ENCODE measurements at regions not wholly inside any gene's neighbourhood (a gene's known extent, or its start where the extent isn't known, plus 50 kb on each side); places are given as distances from the start of the nearest gene placed in this dataset.

DNA sequence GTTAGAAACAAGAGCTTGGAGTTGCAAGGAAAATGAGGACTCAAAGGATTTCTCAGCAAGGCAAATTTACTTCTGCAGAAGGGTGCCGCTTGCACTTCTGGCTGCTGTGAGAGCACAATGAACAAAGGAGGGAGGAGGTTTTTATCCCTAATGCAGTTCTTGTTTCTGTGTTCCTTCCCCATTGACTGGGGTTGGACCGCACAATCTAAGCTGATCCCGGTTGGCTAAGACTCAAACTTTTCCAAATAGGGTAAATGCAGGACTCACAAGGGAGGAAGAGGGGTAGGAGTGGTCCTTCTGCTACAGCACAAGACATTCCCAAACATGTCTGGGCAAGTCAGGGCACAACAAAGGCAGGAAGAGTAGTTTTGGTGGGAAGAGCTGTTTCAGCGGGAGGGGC, 249.6 kb upstream of the MOCS1 start:
- H3K9me3 ChIP-seq, result no peaks in the 10 kb centered on the region
- H3K27ac ChIP-seq (ENCODE audit: low read depth in 2 of 2, low read length in 1 of 2), result no peak overlapping the region
- H3K79me2 ChIP-seq (ENCODE audit: insufficient read depth), result no peaks in the 10 kb centered on the region
- no peak overlapping the region for H3K9ac ChIP-seq
- TF ChIP-seq SMC3 (IDR thresholded peaks at IDR 0.05; ENCODE audit: low read depth, low read length), result no peak
- no peak for TF ChIP-seq RCOR1 (IDR thresholded peaks at IDR 0.05; ENCODE audit: low read length)
- TF ChIP-seq FOXM1 (IDR thresholded peaks at IDR 0.05; ENCODE audit: low read depth), result no peak
- TF ChIP-seq JUND (IDR thresholded peaks at IDR 0.05), result no peak
- TF ChIP-seq, protein P1, sequence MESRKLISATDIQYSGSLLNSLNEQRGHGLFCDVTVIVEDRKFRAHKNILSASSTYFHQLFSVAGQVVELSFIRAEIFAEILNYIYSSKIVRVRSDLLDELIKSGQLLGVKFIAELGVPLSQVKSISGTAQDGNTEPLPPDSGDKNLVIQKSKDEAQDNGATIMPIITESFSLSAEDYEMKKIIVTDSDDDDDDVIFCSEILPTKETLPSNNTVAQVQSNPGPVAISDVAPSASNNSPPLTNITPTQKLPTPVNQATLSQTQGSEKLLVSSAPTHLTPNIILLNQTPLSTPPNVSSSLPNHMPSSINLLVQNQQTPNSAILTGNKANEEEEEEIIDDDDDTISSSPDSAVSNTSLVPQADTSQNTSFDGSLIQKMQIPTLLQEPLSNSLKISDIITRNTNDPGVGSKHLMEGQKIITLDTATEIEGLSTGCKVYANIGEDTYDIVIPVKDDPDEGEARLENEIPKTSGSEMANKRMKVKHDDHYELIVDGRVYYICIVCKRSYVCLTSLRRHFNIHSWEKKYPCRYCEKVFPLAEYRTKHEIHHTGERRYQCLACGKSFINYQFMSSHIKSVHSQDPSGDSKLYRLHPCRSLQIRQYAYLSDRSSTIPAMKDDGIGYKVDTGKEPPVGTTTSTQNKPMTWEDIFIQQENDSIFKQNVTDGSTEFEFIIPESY (IDR thresholded peaks at IDR 0.05; ENCODE audit: borderline replicate concordance, low read depth), result no peak
- TF ChIP-seq RAD21 (IDR thresholded peaks at IDR 0.05; ENCODE audit: low read length), result no peak
- no peak for TF ChIP-seq FOSL2 (IDR thresholded peaks at IDR 0.05; ENCODE audit: borderline replicate concordance, low read depth)
- no peak for TF ChIP-seq NFIC (IDR thresholded peaks at IDR 0.05; ENCODE audit: borderline replicate concordance)
- 30% methylated on average over 4 of the region's 4 CpGs for WGBS (ENCODE audit: low lambda C conversion rate)
- no peaks in the 10 kb centered on the region for H3F3A ChIP-seq (replicated peaks; ENCODE audit: insufficient read depth)
- H3K36me3 ChIP-seq (replicated peaks in 1 of 2; ENCODE audit: control insufficient read depth in 1 of 2, insufficient read depth in 2 of 2, low read length in 1 of 2), result no peaks in the 10 kb centered on the region
- DNase-seq, result no peak
- H4K20me1 ChIP-seq (ENCODE audit: insufficient read depth), result no peaks in the 10 kb centered on the region
- H3K9me2 ChIP-seq, result no peaks in the 10 kb centered on the region
- ChIA-PET POLR2A (no interaction called here), CTCF (interaction anchor here (0.9 kb wide), 1 partner anchor 267 kb away, joined by 3 read pairs; no protein-coding TSS in a partner anchor)
- H3K27me3 ChIP-seq (ENCODE audit: insufficient read depth), result no peaks in the 10 kb centered on the region
- no peaks in the 10 kb centered on the region for H3K4me1 ChIP-seq (ENCODE audit: control insufficient read depth in 1 of 2, insufficient read depth in 2 of 2, low read depth in 1 of 2, low read length in 1 of 2)
- H3K4me2 ChIP-seq, result no peak overlapping the region
- no peak overlapping the region for H2AFZ ChIP-seq (ENCODE audit: low read depth)
- H3K4me3 ChIP-seq (ENCODE audit: low read depth in 2 of 2, low read length in 1 of 2), result no peak overlapping the region

DNA sequence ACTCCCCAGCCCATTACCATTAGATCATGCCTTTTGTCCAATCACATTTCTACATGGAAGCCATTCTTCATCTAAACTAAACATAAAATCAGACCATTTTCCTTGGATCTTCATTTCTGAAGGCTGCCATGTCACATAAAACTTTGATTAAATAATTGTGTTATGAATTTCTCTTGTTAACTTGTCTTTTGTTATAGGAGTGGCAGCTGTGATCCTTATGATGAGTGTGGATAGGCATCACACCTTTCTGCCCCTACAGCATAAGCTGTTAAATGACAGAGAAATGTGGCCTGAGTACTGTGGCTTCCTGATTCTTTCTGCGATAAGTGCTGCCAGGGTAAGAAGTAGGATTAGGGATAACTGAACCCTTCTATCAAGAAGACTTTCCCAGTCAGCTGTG, 247.1 kb upstream of the MOCS1 start:
- Histone ChIP-seq H3K79me2 (ENCODE audit: insufficient read depth) (no peaks in the 10 kb centered on the region), H3K4me2 (no peak overlapping the region), H3F3A (replicated peaks; ENCODE audit: insufficient read depth) (no peaks in the 10 kb centered on the region), H3K4me1 (ENCODE audit: control insufficient read depth in 1 of 2, insufficient read depth in 2 of 2, low read depth in 1 of 2, low read length in 1 of 2) (no peaks in the 10 kb centered on the region), H3K9ac (no peak overlapping the region), H3K4me3 (ENCODE audit: low read depth in 2 of 2, low read length in 1 of 2) (no peak overlapping the region), H3K9me2 (no peaks in the 10 kb centered on the region), H4K20me1 (ENCODE audit: insufficient read depth) (no peaks in the 10 kb centered on the region), H3K27ac (ENCODE audit: low read depth in 2 of 2, low read length in 1 of 2) (no peak overlapping the region), H3K27me3 (ENCODE audit: insufficient read depth) (no peaks in the 10 kb centered on the region), H2AFZ (ENCODE audit: low read depth) (no peak overlapping the region), H3K9me3 (no peaks in the 10 kb centered on the region), H3K36me3 (replicated peaks in 1 of 2; ENCODE audit: control insufficient read depth in 1 of 2, insufficient read depth in 2 of 2, low read length in 1 of 2) (no peaks in the 10 kb centered on the region)
- TF ChIP-seq RCOR1 (IDR thresholded peaks at IDR 0.05; ENCODE audit: low read length), result no peak
- TF ChIP-seq FOSL2 (IDR thresholded peaks at IDR 0.05; ENCODE audit: borderline replicate concordance, low read depth), result no peak
- no peak for TF ChIP-seq YY1 (IDR thresholded peaks at IDR 0.05; ENCODE audit: low read depth)
- no peak for TF ChIP-seq RXRA (IDR thresholded peaks at IDR 0.05; ENCODE audit: borderline replicate concordance, low read depth)
- TF ChIP-seq, protein P2, sequence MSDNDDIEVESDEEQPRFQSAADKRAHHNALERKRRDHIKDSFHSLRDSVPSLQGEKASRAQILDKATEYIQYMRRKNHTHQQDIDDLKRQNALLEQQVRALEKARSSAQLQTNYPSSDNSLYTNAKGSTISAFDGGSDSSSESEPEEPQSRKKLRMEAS (IDR thresholded peaks at IDR 0.05; ENCODE audit: low read depth), result no peak
- no peak for TF ChIP-seq FOXJ3 (CRISPR knock-in tag; IDR thresholded peaks at IDR 0.05)
- ChIA-PET POLR2A (no interaction called here), CTCF (interaction anchor here (1.0 kb wide), 1 partner anchor 9 kb away, joined by 3 read pairs; no protein-coding TSS in a partner anchor)
- no peak for DNase-seq
- 38% methylated on average over 1 of the region's 1 CpG for WGBS (ENCODE audit: low lambda C conversion rate)
